T-helper 2 cell treated with Interferon-gamma antibody and Interleukin-4, amounts not matched to agents 100 ng/mL and 5 ng/mL, for 36 hours (primary cell): ENCODE measurements at regions not wholly inside any gene's neighbourhood (a gene's known extent, or its start where the extent isn't known, plus 50 kb on each side); places are given as distances from the start of the nearest gene placed in this dataset.

Experiments
- intact Hi-C: fragments of 100-400 bp; cut with micrococcal nuclease; formaldehyde crosslinking; loops from one replicate; pipeline ENCODE4 v1.15.1; 2023

DNA sequence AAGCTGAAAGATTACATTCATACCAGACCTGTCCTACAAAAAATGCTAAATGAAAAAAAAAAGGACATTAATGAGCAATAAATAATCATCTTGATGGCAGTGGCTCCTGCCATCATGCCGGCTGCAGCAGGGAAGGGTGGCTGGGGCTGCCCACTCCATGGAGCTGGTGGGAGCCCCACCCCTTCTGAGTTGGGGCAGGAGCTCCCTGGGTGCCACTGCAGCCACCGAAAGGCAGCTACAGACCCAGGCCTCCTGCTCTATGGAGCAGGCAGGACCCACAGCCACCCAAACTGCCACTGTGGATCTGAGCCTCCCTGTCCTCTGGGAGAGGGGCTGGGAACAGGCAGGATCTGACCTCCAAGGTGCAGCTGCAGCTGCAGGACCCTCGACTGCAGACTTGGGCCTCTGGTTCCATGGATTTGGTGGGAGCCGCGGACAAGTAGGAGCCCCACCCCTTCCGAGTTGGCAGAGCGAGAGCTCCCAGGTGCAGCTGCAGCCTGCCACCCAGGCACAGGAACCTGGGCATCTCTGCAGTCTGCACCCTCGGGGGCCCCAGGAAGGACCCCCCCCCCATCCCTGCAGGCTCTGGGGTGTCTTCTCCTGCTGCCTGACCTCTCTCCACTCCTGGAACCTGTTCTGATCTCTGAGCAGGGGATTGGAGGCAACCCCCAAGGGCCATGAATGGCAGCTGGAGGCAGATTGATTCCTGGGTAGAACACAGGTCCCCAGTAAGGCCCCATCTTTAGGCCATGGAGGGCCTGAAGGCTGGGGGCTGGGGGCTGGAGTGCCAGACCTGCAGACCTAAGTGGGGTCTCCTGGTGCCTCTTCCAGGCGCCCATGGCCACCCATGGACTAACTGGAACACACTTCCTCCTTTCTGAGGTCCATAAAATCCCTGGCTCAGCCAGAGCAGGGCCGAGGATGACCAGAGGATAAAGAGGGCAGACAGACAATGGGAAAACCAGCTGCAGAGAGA, 70.4 kb upstream of the TTC14 start:
- intact Hi-C loops, result no loop called here

DNA sequence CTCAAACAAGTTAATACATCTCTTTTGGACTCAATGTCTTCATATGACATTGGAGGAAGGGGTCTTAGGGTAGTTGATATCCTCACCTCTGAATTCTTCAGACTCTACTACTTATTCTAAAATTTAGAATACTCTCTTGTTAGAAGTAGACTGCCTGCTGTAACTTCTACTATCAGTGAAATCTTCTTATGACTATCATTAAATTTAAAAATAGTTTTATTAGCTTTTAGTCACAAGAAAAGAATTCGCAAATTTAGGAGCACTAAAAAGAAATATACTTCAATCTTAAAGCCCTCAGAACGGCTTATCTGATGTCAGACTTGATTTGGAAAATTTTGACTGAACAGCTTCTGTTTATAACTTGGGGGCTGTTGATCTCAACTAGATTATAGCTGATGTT, 67.1 kb upstream of the TTC14 start:
- intact Hi-C loops, result no loop called here

DNA sequence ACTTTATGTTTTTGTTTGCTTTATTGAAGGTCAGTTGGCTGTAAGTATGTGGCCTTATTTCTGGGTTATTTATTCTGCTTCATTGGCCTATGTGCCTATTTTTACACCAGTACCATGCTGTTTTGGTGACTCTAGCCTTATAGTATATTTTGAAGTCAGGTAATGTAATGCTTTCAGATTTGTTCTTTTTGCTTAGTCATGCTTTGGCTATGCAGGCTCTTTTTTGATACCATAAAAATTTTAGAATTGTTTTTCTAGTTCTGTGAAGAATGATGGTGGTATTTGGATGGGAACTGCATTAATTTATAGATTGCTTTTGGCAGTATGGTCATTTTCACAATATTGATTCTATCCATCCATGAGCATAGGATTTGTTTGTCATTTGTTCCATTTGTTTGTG, 63.5 kb upstream of the TTC14 start:
- intact Hi-C loops, result no loop called here

DNA sequence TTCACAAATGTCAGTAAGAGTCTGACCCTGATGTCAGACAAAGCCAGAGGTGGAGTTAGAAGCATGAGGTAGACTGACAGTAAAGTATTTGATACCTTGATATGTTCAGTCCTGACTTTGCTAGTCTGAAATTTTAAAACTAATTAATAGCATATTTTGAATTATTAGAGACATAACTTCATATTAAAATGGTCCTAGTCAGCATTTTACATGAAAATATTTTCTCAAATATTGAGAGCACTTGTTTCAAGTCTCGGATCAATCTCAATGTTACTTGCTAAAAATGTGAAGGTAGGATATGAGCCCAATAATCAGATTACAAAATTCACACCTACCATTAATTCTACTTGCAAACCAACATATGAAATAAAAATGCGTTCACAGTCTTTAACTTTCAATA, 58.1 kb upstream of the TTC14 start:
- intact Hi-C loops, result no loop called here

DNA sequence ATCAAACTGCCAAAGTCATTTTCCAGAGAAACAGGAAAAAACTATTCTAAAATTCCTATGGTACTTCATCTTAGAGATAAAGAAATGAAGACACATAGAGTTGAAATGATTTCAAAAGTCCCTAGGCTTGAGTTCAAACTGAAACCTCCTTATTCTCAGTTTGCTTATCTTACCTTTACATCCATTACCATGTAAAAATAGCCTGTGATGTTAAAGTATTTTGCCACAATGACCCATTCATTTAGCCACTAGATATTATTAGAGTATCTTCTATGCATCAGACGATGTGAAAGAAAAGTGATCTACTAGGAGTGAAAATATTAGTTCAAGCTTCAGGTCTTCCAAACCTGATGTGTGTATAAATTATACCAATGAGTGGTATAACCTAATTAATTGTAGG, 55.1 kb upstream of the TTC14 start:
- intact Hi-C loops, result no loop called here

DNA sequence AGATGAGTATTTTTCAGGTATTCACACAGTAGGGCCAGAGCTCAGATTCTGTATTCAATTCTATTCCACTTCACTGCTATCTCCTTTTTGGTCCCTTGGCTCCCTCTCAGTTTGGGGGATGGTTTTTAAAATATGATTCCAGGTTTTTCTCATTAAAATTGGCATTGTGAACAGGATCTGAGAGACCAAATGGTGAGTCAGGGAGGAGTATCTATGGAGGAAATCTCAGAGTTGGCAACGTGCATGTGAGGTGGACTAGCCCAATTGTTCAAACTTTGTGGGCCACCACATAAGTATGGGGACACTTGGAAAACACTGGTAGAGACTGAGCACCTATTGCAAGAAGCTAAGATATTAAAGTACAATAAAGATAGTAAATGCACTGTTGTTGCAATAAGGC, 53.9 kb upstream of the TTC14 start:
- intact Hi-C loops, result no loop called here
